ENCODE measurements at regions not wholly inside any gene's neighbourhood (a gene's known extent, or its start where the extent isn't known, plus 50 kb on each side); places are given as distances from the start of the nearest gene placed in this dataset.

GRCh38 chr7:1339611-1340010 lies 106.9 kb downstream of the UNCX start:
- H3K4me3 ChIP-seq, result no peak overlapping the region
- peaks cover 19% of the 10 kb centered on the region for H3K27me3 ChIP-seq (ENCODE audit: low read depth)
- H3K36me3 ChIP-seq, result no peaks in the 10 kb centered on the region
- no peak for ATAC-seq
- DNase-seq, result peak; percentile 20
- intact Hi-C loops (cut with DNase I), result no loop called here
- no peak overlapping the region for H3K27ac ChIP-seq
- H3K9me3 ChIP-seq, result peaks cover 11% of the 10 kb centered on the region
- no peak for TF ChIP-seq CTCF (IDR thresholded peaks at IDR 0.05)
- H3K4me1 ChIP-seq, result no peaks in the 10 kb centered on the region

- no peak for TF ChIP-seq CTCF (IDR thresholded peaks at IDR 0.05)
- no peaks in the 10 kb centered on the region for H3K36me3 ChIP-seq
- ATAC-seq (no peak), DNase-seq (no peak)
- peaks cover 11% of the 10 kb centered on the region for H3K9me3 ChIP-seq
- H3K4me3 ChIP-seq, result no peak overlapping the region
- intact Hi-C loops (cut with DNase I), result no loop called here
- no peaks in the 10 kb centered on the region for H3K4me1 ChIP-seq
- no peak overlapping the region for H3K27ac ChIP-seq
- H3K27me3 ChIP-seq (ENCODE audit: low read depth), result peaks cover 23% of the 10 kb centered on the region
Observed at GRCh38 chr7:1340031-1340430, 107.4 kb downstream of the UNCX start.

GRCh38 chr7:1340461-1341360 lies 108.0 kb downstream of the UNCX start:
- DNase-seq, result peak; percentile 30

GRCh38 chr7:1341361-1342089 lies 108.9 kb downstream of the UNCX start:
- Histone ChIP-seq H3K4me3 (no peak overlapping the region), H3K9me3 (peaks cover 5% of the 10 kb centered on the region), H3K4me1 (no peaks in the 10 kb centered on the region), H3K36me3 (no peaks in the 10 kb centered on the region), H3K27me3 (ENCODE audit: low read depth) (peaks cover 31% of the 10 kb centered on the region), H3K27ac (no peak overlapping the region)
- TF ChIP-seq CTCF (IDR thresholded peaks at IDR 0.05), result no peak
- intact Hi-C loops (cut with DNase I), result no loop called here
- DNase-seq (peak; percentile 35), ATAC-seq (no peak)

More at GRCh38 chr7:1340461-1341360, 108.0 kb downstream of the UNCX start:
- intact Hi-C loops (cut with DNase I), result no loop called here
- no peak for TF ChIP-seq CTCF (IDR thresholded peaks at IDR 0.05)
- Histone ChIP-seq H3K9me3 (peaks cover 9% of the 10 kb centered on the region), H3K4me1 (no peaks in the 10 kb centered on the region), H3K36me3 (no peaks in the 10 kb centered on the region), H3K27ac (no peak overlapping the region), H3K4me3 (no peak overlapping the region), H3K27me3 (ENCODE audit: low read depth) (peaks cover 26% of the 10 kb centered on the region)
- ATAC-seq, result no peak

- Histone ChIP-seq H3K27me3 (ENCODE audit: low read depth) (peaks cover 37% of the 10 kb centered on the region), H3K9me3 (no peaks in the 10 kb centered on the region), H3K4me3 (no peak overlapping the region), H3K27ac (no peak overlapping the region), H3K4me1 (no peaks in the 10 kb centered on the region), H3K36me3 (no peaks in the 10 kb centered on the region)
- peak; percentile 23 for DNase-seq
- no peak for ATAC-seq
- no peak for TF ChIP-seq CTCF (IDR thresholded peaks at IDR 0.05)
- intact Hi-C loops (cut with DNase I), result no loop called here
Observed at GRCh38 chr7:1342090-1342640, 109.5 kb downstream of the UNCX start.

All from lower lobe of right lung (tissue), 2 donors.